ENCODE measurements at regions not wholly inside any gene's neighbourhood (a gene's known extent, or its start where the extent isn't known, plus 50 kb on each side); places are given as distances from the start of the nearest gene placed in this dataset.

- TF ChIP-seq CTCF (IDR thresholded peaks at IDR 0.05), result no peak
- TF ChIP-seq POLR2A (IDR thresholded peaks at IDR 0.05), result no peak
Observed at GRCh38 chr2:17398770-17399169, 119.5 kb downstream of the RAD51AP2 start.
